Fibroblast of skin of right biceps (primary cell): ENCODE measurements at regions not wholly inside any gene's neighbourhood (a gene's known extent, or its start where the extent isn't known, plus 50 kb on each side); places are given as distances from the start of the nearest gene placed in this dataset.

Source experiments
- DNase-seq: peaks from one replicate; pipeline ENCODE4 v3.0.0-alpha.2; 2013

DNA sequence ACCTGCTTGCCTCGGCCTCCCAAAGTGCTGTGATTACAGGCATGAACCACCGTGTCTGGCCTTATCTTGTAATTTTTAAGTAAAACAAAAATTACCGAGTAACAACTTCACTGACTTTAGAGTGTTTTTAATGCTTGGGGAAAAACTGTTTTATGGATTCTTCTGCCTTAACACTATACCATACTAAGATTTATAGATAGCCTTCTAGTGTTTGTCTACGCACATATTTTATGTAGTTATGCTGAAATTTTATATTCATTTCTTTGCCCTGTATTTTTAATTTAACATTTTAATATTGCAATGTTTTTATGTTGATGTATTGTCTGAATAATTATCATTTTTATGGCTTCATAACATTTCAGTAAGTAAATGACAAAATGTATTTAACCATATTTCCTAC, 96.4 kb upstream of the FTMT start:
- DNase-seq: no peak

DNA sequence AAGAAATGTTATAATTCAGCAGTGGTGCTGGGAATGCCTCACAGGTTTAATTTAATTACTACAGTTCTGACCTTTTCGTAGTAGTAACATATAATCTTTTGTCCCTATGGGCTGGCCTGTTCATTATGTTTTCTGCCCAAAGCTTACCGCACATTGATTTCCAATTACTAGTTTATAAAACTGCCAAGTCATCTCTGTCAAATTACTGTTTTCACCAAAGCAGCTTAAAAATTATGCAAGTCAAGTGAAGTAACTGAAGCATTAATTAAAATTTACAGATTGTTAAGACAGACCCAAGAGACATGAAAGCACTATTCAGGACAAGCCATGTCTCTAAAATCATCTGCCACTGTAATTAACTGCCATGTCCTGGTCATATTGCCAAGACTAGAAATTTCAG, 93.9 kb upstream of the FTMT start:
- no peak for DNase-seq

DNA sequence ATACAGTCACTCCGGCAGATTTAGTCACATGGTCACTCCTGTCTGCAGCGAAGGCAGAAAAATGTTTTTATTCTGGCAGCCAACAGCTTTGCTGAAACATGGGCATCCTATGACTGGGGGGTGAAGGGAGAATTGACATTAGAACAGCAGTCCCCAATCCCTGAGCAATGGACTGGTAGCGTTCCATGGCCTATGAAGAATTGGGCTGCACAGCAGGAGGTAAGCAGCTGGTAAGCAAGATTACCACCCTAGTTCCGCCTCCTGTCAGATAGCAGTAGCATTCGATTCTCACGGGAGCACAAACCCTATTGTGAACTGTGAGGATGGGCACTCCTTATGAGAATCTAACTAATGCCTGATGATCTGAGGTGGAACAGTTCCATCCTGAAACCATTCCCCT, 93.1 kb upstream of the FTMT start:
- DNase-seq: no peak

DNA sequence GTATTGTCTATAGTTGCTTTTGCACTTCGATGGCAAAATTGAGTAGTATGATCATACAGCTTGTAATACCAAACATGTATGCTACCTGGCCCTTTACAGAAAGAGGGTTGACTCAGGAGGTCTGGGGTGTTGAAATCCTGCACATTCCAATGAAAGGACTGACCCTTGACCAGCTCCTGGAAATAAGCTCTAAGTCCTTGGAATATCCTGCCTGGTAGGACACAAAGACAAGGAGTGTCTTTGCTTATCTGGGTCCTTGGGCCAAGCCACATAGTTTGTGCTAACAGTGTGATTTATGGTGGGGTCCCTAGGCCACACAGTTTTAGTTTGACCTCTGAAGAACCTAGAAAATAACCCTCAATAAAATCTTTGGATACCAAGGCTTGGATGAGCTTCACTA, 89.3 kb upstream of the FTMT start:
- DNase-seq: no peak

DNA sequence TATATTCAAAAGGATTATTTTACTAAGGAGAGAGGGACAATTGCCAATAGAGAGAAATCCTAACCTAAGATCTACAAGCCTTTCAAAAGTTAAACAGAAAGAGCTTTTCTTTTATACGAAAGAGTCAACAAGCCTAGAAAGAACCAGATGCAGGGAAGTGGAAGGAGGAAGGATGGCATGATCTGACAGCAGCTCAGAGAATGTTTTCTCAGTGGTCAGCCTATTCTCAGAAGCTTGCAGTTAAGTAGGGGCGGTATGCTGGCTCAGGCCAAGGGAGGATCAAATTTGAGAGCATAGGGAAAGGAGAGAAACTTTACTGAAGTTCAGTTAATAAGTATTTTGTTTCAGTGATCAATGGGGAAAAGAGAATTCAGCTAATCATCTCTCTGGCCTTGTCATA, 88.0 kb upstream of the FTMT start:
- no peak for DNase-seq

DNA sequence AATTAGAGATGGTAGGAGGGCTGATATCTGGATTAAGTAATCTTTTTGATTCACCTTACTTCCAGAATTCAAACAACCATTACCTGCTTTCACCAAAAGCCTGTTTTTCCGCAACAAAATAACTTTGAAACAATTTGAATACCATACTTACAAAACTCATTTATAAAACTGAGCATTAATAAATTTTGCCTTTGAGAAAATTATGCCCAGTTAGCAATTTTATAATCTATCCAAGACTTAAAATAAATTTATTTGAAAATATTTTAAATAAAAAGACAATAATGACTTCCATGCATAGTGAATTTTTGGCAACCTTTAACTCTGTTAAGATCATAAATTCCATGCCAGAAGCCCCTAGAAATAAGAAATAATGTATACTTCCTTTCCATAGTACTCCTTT, 71.3 kb upstream of the FTMT start:
- DNase-seq: no peak

DNA sequence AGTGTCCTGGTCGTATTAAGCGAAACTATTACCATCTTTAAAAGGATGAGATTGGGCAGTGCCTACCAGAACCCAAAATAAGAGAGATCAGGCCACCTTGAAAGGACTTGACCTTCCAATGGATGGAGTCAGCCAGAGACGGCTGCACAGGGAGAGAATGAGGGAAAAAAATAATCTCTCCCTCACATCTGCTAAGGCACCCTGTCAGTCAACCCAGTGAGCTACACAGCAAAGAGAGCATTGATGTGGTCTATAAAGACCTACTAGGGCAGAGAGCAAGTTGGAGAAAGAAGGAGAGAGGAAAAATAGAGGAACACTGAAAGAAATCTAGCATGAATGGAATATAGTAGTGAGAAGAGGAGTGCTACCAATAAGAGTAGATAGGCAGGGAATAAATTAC, 68.0 kb upstream of the FTMT start:
- DNase-seq: no peak

DNA sequence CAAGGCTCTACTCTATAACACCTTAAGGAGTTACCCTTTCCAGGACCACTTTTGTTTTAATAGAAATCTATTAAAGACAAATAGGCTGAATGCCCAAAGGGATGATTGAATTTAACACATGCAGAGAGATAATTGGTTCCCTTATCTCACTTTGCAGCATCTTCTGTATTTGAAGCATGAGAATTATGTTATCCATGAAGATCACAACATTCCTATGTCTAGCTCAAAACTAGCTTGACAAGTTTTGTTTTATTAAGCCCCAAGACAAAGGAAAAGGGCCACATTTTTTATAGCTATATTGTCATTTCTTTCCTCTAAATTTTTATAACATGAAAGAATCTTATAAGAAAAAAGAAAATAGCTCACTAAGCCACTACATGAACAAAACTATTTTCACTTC, 57.9 kb upstream of the FTMT start:
- DNase-seq: no peak

DNA sequence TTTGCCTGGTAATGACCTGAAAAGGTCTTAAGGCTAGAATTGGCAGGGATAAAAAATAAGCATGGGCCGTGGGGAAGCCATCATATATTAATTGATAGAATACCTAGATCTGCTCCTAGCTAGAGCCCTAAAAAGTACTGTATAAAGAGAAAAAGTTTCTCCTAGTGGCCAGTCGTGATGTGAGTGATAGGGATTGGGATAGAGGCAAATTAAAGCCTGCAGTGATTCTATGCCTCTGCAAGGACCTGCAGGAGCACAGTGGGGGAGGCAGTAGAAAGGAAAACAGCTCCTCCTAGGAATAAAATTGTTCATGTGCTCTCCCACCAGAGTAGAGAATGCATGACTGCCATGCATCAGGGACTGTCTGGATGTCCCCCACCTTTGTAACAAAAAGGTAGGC, 56.2 kb upstream of the FTMT start:
- no peak for DNase-seq

DNA sequence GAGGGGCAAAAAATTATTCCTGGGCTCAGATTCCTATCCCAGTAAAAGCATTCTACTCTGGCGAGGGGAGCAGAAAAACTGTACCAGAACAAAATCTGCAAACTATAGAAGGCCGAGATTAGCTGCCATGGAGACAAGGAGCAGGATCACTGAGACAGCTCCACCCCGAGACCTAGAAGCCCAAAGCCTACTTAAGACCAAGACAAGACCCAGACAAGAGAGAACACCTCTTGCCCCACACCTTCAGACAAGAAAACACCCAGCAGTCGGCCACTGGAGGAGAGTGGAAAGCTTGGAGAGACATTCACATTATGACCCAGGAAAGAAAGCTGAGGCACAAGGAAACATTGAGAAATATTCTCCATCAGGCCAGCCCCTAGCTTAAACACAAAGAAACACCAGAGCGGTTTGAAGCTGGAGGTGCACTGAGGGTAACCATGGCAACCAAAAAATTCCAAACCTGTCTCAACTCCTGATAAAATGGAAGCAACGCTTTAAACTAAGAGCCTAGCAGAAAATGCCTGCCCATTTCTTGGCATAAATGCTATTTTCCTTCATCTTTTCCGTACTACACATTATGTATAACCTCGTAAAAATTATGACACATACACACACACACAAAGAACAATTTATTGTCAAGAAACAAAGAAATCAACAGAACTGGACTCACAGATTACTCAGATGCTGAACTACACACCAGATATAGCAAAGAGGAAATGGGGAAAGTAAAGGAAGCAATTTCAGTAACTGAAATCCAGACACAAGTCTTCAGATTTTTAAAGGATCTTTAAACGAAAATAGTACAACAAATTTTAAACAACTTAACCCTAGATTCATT, 53.8 kb upstream of the FTMT start:
- no peak for DNase-seq
